CMK (cell line): ENCODE measurements at regions not wholly inside any gene's neighbourhood (a gene's known extent, or its start where the extent isn't known, plus 50 kb on each side); places are given as distances from the start of the nearest gene placed in this dataset.
"Not testable (repeated sequence)": the region's sequence is repeated elsewhere in the genome, so short reads cannot be mapped to it uniquely, and the experiment has no call there.

Source experiments
- DNase-seq: peaks from one replicate; pipeline ENCODE4 v3.0.0-alpha.2; 2010; ENCODE audit warnings: low read depth

- DNase-seq: no peak
Observed at GRCh38 chr2:61677306-61677705, 139.2 kb upstream of the XPO1 start.

- DNase-seq: no peak
Observed at GRCh38 chr2:61675204-61675603, 137.0 kb upstream of the XPO1 start.

GRCh38 chr2:61671561-61672315, 133.6 kb upstream of the XPO1 start:
- DNase-seq: no peak

- no peak for DNase-seq
Observed at GRCh38 chr2:61670591-61671501, 132.7 kb upstream of the XPO1 start.

GRCh38 chr2:61664190-61664589, 126.0 kb upstream of the XPO1 start:
- no peak for DNase-seq

- DNase-seq: no peak
Observed at GRCh38 chr2:61662990-61663389, 124.8 kb upstream of the XPO1 start.

GRCh38 chr2:61660511-61661388, 122.6 kb upstream of the XPO1 start:
- no peak for DNase-seq

GRCh38 chr2:61658841-61659780, 121.0 kb upstream of the XPO1 start:
- peak; percentile 22 for DNase-seq

GRCh38 chr2:61649946-61650345, 111.8 kb upstream of the XPO1 start:
- not testable (repeated sequence) for DNase-seq

GRCh38 chr2:61649021-61649420, 110.9 kb upstream of the XPO1 start:
- DNase-seq: no peak

GRCh38 chr2:61647044-61647443, 108.9 kb upstream of the XPO1 start:
- no peak for DNase-seq

- no peak for DNase-seq
Observed at GRCh38 chr2:61645911-61646310, 107.8 kb upstream of the XPO1 start.

GRCh38 chr2:61643153-61643552, 105.0 kb upstream of the XPO1 start:
- not testable (repeated sequence) for DNase-seq

- DNase-seq: no peak
Observed at GRCh38 chr2:61640406-61640805, 102.2 kb upstream of the XPO1 start.

- DNase-seq: no peak
Observed at GRCh38 chr2:61639721-61640120, 101.6 kb upstream of the XPO1 start.

GRCh38 chr2:61636686-61637085, 98.5 kb upstream of the XPO1 start:
- DNase-seq: no peak

GRCh38 chr2:61634512-61634911, 96.4 kb upstream of the XPO1 start:
- no peak for DNase-seq

GRCh38 chr2:61633250-61633649, 95.1 kb upstream of the XPO1 start:
- no peak for DNase-seq

- no peak for DNase-seq
Observed at GRCh38 chr2:61632276-61633169, 94.4 kb upstream of the XPO1 start.

- DNase-seq: no peak
Observed at GRCh38 chr2:61631321-61631720, 93.2 kb upstream of the XPO1 start.
